ENCODE measurements at regions not wholly inside any gene's neighbourhood (a gene's known extent, or its start where the extent isn't known, plus 50 kb on each side); places are given as distances from the start of the nearest gene placed in this dataset.
"Not testable (repeated sequence)": the region's sequence is repeated elsewhere in the genome, so short reads cannot be mapped to it uniquely, and the experiment has no call there.

GRCh38 chr6:101015541-101015940, 134.4 kb upstream of the ASCC3 start:
- DNase-seq = no peak

DNA sequence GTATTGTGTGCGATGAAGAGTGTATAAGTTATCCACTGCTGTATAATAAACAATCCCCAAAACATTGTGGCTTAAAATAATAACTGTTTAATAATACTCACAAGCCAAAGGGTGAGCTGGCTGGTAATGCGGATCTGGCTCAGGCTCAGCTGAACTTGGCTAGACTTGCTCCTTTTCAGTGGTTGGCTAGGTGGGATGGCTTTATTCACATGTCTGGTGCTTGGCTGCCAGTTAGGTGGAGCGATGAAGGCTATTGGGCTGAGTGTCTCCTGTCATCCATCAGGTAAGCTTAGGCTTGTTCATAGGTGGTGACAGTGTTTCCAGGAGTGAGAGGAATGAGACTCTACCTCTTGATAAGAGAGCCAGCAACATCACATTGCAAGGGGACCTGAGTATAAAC, 135.0 kb upstream of the ASCC3 start:
- no peak for DNase-seq

GRCh38 chr6:101018157-101018556, 137.0 kb upstream of the ASCC3 start:
- no peak for DNase-seq

- no peak for DNase-seq
Observed at GRCh38 chr6:101021504-101021903, 140.4 kb upstream of the ASCC3 start.

DNA sequence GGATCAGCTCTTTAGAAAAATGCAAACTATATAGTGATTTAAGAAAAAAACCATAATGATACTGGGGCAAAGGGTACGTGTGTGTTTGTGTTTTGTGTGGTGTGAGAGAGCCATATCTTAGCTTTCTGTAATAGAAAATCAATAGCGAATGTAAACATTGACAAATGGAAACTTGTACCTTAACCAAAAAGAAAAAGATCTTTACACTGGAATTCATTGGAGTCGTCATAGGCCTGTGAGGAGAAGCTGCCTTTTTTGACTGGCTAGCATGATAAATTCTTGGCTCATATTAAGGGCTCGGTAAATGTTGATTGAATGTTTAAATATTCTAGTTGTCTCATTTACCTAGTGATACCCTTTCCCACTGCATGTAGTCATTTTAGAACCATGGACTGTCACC, 161.8 kb upstream of the ASCC3 start:
- no peak for DNase-seq

GRCh38 chr6:101058296-101058695, 177.2 kb upstream of the ASCC3 start:
- DNase-seq = no peak

- DNase-seq = no peak
Observed at GRCh38 chr6:101066481-101066880, 185.4 kb upstream of the ASCC3 start.

- no peak for DNase-seq
Observed at GRCh38 chr6:101069191-101069795, 188.2 kb upstream of the ASCC3 start.

- no peak for DNase-seq
Observed at GRCh38 chr6:101070044-101070608, 189.0 kb upstream of the ASCC3 start.

DNA sequence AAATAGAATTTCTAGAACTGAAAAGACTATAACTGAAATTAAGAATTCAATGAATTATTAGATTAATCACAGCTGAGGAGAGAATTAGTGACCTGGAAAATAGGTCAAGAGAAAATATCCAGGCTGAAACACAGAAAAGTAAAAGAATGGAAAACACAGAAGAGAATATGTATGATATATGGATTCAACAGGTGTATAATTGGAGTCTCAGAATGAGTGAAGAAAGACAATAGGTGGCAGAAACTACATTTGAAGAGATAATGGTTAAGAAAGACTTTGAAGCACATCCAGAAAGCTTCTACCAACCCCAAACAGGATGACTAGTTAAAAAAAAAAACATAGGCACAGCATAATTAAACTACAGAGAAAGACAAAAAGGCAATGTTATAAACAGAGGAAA, 196.2 kb upstream of the ASCC3 start:
- no peak for DNase-seq

- DNase-seq = no peak
Observed at GRCh38 chr6:101079696-101080270, 198.7 kb upstream of the ASCC3 start.

GRCh38 chr6:101080597-101080996, 199.5 kb upstream of the ASCC3 start:
- no peak for DNase-seq

DNA sequence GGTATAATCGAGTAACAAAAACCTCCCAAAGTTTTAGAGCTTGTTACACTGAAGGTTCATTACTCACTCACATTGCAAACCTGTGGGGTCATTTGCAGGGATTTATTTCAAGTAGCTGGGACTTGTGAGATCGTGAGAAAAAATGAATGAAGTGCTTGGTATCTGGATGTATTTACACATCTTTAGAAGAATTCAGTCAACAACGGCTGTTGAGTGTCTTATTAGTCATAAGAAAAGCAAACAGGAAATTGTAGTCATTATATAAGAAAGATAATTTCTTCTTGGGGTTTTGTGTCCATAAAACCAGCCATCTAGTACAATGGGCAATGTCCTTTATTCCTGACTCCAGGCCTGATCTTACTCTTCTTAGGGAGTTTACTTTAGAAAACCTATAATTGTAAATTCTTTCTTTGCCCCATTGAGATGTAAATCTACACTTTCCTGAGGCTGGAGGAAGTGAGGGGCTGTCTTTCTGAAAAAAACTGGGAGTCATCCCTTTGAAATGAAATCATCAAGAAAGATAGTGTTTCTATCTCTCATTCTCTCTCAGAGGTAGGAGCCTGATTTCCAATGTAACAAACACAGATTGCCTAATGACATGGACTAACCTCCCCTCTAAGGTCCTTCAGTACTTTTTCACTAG, 202.5 kb upstream of the ASCC3 start:
- DNase-seq = peak; percentile 8

DNA sequence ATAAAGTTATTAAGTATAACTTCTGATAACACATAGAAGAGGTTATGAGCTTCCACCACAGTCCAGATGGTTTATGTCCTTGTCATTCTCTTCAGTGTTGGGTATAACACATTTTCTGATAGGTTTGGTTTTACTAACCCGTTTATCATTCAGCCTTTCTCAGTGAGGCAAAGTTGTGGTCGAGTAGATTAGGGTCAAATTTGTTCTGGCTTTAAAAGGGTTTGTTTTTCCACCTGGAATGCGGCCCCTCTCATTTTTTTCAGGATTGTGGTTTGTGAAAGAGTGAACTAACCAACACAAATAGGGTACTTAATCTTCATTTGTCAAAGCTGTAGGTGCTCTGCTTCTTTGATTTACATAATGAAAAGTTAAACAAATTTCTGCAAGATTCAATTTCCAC, 204.2 kb upstream of the ASCC3 start:
- no peak for DNase-seq

GRCh38 chr6:101086473-101086872, 205.3 kb upstream of the ASCC3 start:
- no peak for DNase-seq

DNA sequence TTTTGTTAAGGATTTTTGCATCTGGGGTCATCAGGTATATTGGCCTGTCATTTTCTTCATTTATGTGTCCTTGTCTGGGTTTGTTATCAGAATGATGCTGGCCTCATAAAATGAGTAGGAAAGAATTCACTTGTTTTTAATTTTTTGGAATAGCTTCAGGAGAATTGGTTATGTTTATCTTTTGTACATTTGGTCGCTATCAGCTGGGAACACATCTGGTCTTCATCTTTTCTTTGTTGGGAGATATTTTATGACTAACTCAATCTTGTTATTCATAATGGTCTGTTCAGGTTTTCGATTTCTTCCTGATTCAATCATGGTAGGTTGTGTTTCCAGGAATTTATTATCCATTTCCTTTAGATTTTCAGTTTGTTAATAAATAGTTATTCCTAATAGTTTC, 207.5 kb upstream of the ASCC3 start:
- no peak for DNase-seq

DNA sequence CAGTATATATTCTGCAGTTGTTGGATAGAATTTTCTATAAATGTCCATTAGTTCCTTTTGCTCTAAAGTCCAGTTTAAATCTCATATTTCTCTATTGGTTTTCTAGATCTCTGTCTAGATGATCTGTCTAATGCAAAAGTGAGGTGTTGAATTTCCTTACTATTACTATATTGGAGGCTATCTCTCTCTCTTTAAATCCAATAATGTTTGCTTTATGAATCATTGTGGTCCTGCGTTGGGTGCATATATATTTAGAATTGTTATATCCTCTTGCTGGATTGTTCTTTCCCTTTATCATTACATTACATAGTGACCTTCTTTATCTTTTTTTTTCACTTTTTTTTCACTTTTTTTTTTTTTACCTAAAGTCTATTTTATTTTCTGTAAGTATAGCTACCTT, 208.5 kb upstream of the ASCC3 start:
- no peak for DNase-seq

DNA sequence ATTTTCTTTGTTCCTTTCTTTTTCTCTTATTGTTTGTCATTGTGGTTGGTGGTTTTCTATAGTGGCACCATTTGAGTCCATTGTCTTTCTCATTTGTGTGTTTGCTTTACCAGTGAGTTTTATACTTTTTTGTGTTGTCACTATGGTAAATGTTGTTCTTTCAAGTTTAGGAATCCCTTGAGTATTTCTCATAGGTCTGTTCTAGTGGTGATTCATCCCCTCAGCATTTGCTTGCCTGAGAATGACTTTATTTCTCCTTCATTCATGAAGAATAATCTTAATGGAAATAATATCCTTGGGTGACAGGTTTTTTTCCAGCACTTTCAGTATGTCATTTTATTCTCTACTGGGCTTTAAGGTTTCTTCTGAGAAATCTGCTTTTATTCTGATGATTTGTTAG, 209.2 kb upstream of the ASCC3 start:
- DNase-seq = no peak

- not testable (repeated sequence) for DNase-seq
Observed at GRCh38 chr6:101098605-101099004, 217.5 kb upstream of the ASCC3 start.

- DNase-seq = no peak
Observed at GRCh38 chr6:101102702-101103101, 221.6 kb upstream of the ASCC3 start.

DNA sequence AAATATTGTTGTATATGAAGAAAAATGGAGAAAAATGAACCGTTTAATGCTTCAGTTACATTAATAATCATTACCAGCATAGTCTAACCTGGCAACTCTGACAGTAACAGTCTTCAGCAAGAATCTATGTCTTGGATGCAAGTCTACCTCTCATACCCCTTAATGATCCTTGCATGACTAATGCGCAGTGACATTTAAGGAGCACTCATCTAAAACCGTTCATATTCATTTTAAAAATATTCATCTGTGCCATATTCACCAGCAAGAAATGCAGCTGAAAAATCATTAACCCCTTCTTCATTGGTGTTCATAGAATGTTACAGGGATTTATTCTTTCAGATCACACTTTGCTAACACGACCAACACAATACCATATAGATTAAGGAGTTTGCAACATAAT, 227.2 kb upstream of the ASCC3 start:
- DNase-seq = no peak

DNA sequence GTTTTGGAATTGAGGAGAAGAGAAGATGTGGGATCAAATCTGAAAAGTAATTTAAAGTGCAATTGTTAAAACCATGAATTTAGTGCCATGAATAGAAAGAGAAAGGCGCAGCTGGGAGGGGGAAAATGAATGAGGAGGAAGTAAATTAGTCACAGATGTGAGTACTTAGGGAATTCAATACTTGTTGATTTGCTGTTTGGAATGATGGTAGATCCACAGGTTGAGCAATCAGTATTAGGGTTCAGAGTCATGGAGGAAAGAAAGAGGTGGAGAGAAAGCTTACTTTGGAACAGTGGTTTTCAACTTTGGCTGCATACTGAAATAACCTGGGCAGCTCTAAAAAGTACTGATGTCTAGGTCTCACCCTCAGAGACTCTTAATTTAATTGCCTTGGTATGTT, 229.7 kb upstream of the ASCC3 start:
- DNase-seq = no peak

- no peak for DNase-seq
Observed at GRCh38 chr6:101113468-101114260, 232.5 kb upstream of the ASCC3 start.

GRCh38 chr6:101114703-101115102, 233.6 kb upstream of the ASCC3 start:
- DNase-seq = peak; percentile 79

Data from NCI-H1105 treated with DMSO at 0.1 percent for 48 hours (cell line).